Panc1 (cell line): ENCODE measurements at regions not wholly inside any gene's neighbourhood (a gene's known extent, or its start where the extent isn't known, plus 50 kb on each side); places are given as distances from the start of the nearest gene placed in this dataset.

Experiments
- ATAC-seq: fragments of 200-7000 bp; cut with Tn5 transposase; 2 replicates; pipeline ENCODE4 v1.9.1; 2020; ENCODE audit warnings: mild to moderate bottlenecking, moderate library complexity
- BruUV-seq: library from RNA; stranded (reverse); fragments of 400-500 nt; replicated peaks from 2 replicates; lab custom pipeline; 2021; lab: Mats Ljungman, UMichigan
- CTCF ChIA-PET: fragments of 300-600 bp; sonication (Branson Sonifier 250); formaldehyde crosslinking; loops from one replicate; lab custom pipeline; 2022; ENCODE audit warnings: antibody characterized with exemption; lab: Charles Lee
- POLR2A ChIA-PET: fragments of 300-600 bp; sonication (Branson Sonifier 250); formaldehyde crosslinking; loops from one replicate; lab custom pipeline; 2022; ENCODE audit warnings: antibody characterized with exemption; lab: Charles Lee
- DNase-seq: peaks from one replicate; pipeline ENCODE4 v3.0.0-alpha.2; 2010; ENCODE audit warnings: low read depth, low spot score
- H3K27ac ChIP-seq: 2 replicates; pipeline ENCODE4 v1.5.1; 2011; ENCODE audit warnings: mild to moderate bottlenecking, low read length, inconsistent platforms
- H3K27me3 ChIP-seq: fragments of 200-500 bp; sonication (Bioruptor generic); 2 replicates; pipeline ENCODE4 v1.6.0; 2014; ENCODE audit warnings: low read length, inconsistent platforms; ENCODE audit not compliant: control insufficient read depth, insufficient read depth
- H3K36me3 ChIP-seq: fragments of 200-500 bp; sonication (Bioruptor generic); 2 replicates; pipeline ENCODE4 v1.5.1; 2014; ENCODE audit warnings: inconsistent platforms, mild to moderate bottlenecking, low read length, moderate library complexity; ENCODE audit not compliant: control insufficient read depth, insufficient read depth
- H3K4me1 ChIP-seq: 2 replicates; pipeline ENCODE4 v1.5.1; 2011; ENCODE audit warnings: inconsistent platforms, mild to moderate bottlenecking, low read length, moderate library complexity; ENCODE audit not compliant: control insufficient read depth, insufficient read depth
- H3K4me3 ChIP-seq, 2 experiments: 2 replicates each; pipeline ENCODE4 v1.5.1; 2011 to 2012; ENCODE audit warnings: low read depth in 2 of 2, low read length in 2 of 2, mild to moderate bottlenecking in 2 of 2, inconsistent platforms in 1 of 2, moderate library complexity in 1 of 2
- H3K9me3 ChIP-seq: fragments of 200-500 bp; sonication (Bioruptor generic); 2 replicates; pipeline ENCODE4 v1.5.1; 2014; ENCODE audit warnings: low read depth, mild to moderate bottlenecking, inconsistent platforms, low read length, moderate library complexity; ENCODE audit not compliant: control insufficient read depth, insufficient read depth
- CTCF ChIP-seq: fragments of 450-650 bp; IDR thresholded peaks from 2 replicates; pipeline ENCODE4 v1.5.1; 2017; ENCODE audit warnings: mild to moderate bottlenecking
- POLR2AphosphoS5 ChIP-seq: IDR thresholded peaks from 2 replicates; pipeline ENCODE4 v1.6.1; 2012; ENCODE audit warnings: mild to moderate bottlenecking, low read depth, low read length, moderate library complexity
- SIN3A ChIP-seq: IDR thresholded peaks from 2 replicates; pipeline ENCODE4 v1.6.1; 2012; ENCODE audit warnings: low read depth, mild to moderate bottlenecking, low read length, moderate library complexity, borderline replicate concordance; ENCODE audit not compliant: insufficient read depth
- TCF7L2 ChIP-seq: IDR thresholded peaks from 2 replicates; pipeline ENCODE4 v1.6.1; 2011; ENCODE audit warnings: mild to moderate bottlenecking, low read depth, low read length, inconsistent platforms
- in situ Hi-C: cut with HindIII; loops from 2 replicates; pipeline ENCODE4 v1.10.0; 2016; ENCODE audit warnings: low sequenced_read_pairs, low pct_unique_long_range_greater_than_20kb
- intact Hi-C: fragments of 100-400 bp; cut with micrococcal nuclease; formaldehyde crosslinking; loops from one replicate; pipeline ENCODE4 v1.10.0; 2022; ENCODE audit not compliant: unreplicated experiment
- TF ChIP-seq, protein P1 (sequence below), 2 experiments: IDR thresholded peaks; 2 replicates each; pipeline ENCODE4 v1.6.1; 2011 to 2012; ENCODE audit warnings: low read depth in 2 of 2, control low read depth in 1 of 2, low read length in 1 of 2, mild to moderate bottlenecking in 1 of 2, moderate library complexity in 1 of 2; ENCODE audit not compliant: insufficient read depth in 1 of 2

GRCh38 chr13:90999401-90999800 is 348.1 kb upstream of the MIR17HG start:
- DNase-seq (no peak), ATAC-seq (no peak)
- CTCF ChIA-PET, result no interaction called here
- H3K9me3 ChIP-seq, result no peaks in the 10 kb centered on the region
- no peaks in the 10 kb centered on the region for H3K27me3 ChIP-seq
- no peak overlapping the region for H3K4me3 ChIP-seq
- no TSS peak for BruUV-seq
- H3K4me1 ChIP-seq, result no peaks in the 10 kb centered on the region
- H3K27ac ChIP-seq, result no peak overlapping the region
- POLR2A ChIA-PET, result no interaction called here
- no peak for TF ChIP-seq POLR2AphosphoS5
- TF ChIP-seq, protein P1, sequence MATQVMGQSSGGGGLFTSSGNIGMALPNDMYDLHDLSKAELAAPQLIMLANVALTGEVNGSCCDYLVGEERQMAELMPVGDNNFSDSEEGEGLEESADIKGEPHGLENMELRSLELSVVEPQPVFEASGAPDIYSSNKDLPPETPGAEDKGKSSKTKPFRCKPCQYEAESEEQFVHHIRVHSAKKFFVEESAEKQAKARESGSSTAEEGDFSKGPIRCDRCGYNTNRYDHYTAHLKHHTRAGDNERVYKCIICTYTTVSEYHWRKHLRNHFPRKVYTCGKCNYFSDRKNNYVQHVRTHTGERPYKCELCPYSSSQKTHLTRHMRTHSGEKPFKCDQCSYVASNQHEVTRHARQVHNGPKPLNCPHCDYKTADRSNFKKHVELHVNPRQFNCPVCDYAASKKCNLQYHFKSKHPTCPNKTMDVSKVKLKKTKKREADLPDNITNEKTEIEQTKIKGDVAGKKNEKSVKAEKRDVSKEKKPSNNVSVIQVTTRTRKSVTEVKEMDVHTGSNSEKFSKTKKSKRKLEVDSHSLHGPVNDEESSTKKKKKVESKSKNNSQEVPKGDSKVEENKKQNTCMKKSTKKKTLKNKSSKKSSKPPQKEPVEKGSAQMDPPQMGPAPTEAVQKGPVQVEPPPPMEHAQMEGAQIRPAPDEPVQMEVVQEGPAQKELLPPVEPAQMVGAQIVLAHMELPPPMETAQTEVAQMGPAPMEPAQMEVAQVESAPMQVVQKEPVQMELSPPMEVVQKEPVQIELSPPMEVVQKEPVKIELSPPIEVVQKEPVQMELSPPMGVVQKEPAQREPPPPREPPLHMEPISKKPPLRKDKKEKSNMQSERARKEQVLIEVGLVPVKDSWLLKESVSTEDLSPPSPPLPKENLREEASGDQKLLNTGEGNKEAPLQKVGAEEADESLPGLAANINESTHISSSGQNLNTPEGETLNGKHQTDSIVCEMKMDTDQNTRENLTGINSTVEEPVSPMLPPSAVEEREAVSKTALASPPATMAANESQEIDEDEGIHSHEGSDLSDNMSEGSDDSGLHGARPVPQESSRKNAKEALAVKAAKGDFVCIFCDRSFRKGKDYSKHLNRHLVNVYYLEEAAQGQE (IDR thresholded peaks at IDR 0.05; ENCODE audit: insufficient read depth in 1 of 2, low read depth in 2 of 2, low read length in 1 of 2), result no peak
- TF ChIP-seq SIN3A, result no peak
- TF ChIP-seq CTCF, result no peak
- TF ChIP-seq TCF7L2, result no peak
- in situ Hi-C loops (no loop called here), intact Hi-C loops (no loop called here)
- no peaks in the 10 kb centered on the region for H3K36me3 ChIP-seq

GRCh38 chr13:91001371-91001770 is 346.1 kb upstream of the MIR17HG start:
- ATAC-seq, result no peak
- no peaks in the 10 kb centered on the region for H3K4me1 ChIP-seq
- intact Hi-C loops, result no loop called here
- ChIA-PET CTCF (no interaction called here), POLR2A (no interaction called here)
- in situ Hi-C loops, result no loop called here
- no peaks in the 10 kb centered on the region for H3K36me3 ChIP-seq
- TF ChIP-seq SIN3A (no peak), TCF7L2 (no peak), CTCF (no peak), POLR2AphosphoS5 (no peak)
- TF ChIP-seq, protein P1 (IDR thresholded peaks at IDR 0.05; ENCODE audit: insufficient read depth in 1 of 2, low read depth in 2 of 2, low read length in 1 of 2), result no peak
- no peak for DNase-seq
- no peak overlapping the region for H3K4me3 ChIP-seq
- H3K27me3 ChIP-seq, result no peaks in the 10 kb centered on the region
- H3K9me3 ChIP-seq, result no peaks in the 10 kb centered on the region
- H3K27ac ChIP-seq, result no peak overlapping the region
- no TSS peak for BruUV-seq
